Transverse colon (tissue), 4 donors: ENCODE measurements at regions not wholly inside any gene's neighbourhood (a gene's known extent, or its start where the extent isn't known, plus 50 kb on each side); places are given as distances from the start of the nearest gene placed in this dataset.

Experiments used
- DNase-seq: peaks from one replicate; pipeline ENCODE4 v3.0.0-alpha.2; 2019
- H3K27ac ChIP-seq, 4 donors: fragments of 200-600 bp; sonication (generic); 2 replicates each; pipeline ENCODE4 v1.5.1; 2016 to 2018; ENCODE audit warnings: inconsistent platforms in 4 of 4
- H3K27me3 ChIP-seq: fragments of 200-600 bp; sonication (generic); 2 replicates; pipeline ENCODE4 v1.5.1; 2017; ENCODE audit warnings: inconsistent platforms
- H3K36me3 ChIP-seq, 4 donors: fragments of 200-600 bp; sonication (generic); 2 replicates each; pipeline ENCODE4 v1.5.1; 2017 to 2019; ENCODE audit warnings: inconsistent platforms in 4 of 4
- H3K4me1 ChIP-seq, 4 donors: fragments of 200-600 bp; sonication (generic); 2 replicates each; pipeline ENCODE4 v1.5.1; 2017 to 2020; ENCODE audit warnings: inconsistent platforms in 4 of 4
- H3K4me3 ChIP-seq, 4 donors: fragments of 200-600 bp; sonication (generic); 1 replicate in 1 of 4; 2 replicates in 3 of 4; pipeline versions ENCODE4 v1.5.1 to v1.6.1; 2017 to 2019; ENCODE audit warnings: inconsistent platforms in 4 of 4
- H3K9me3 ChIP-seq, 2 donors: fragments of 200-600 bp; sonication (generic); 2 replicates each; pipeline ENCODE4 v1.5.1; 2017 to 2019; ENCODE audit warnings: inconsistent platforms in 2 of 2
- EP300 ChIP-seq: sonication (generic); formaldehyde crosslinking; IDR thresholded peaks from one replicate; pipeline ENCODE4 v1.6.1; 2017; ENCODE audit warnings: antibody characterized with exemption, low read depth
- POLR2A ChIP-seq: fragments of 450-650 bp; IDR thresholded peaks from one replicate; pipeline ENCODE4 v1.6.1; 2016; ENCODE audit warnings: antibody characterized with exemption, mild to moderate bottlenecking, moderate library complexity
- POLR2AphosphoS5 ChIP-seq, 3 donors: sonication (generic); formaldehyde crosslinking; IDR thresholded peaks; one replicate each; pipeline ENCODE4 v1.6.1; 2016; ENCODE audit warnings: antibody characterized with exemption in 3 of 3
- WGBS, 2 donors: methylation state at CpG; one replicate each; pipeline ENCODE4 v1.1.5; 2018; ENCODE audit warnings: low coverage in 1 of 2; 5-methylcytosine and 5-hydroxymethylcytosine counted together
- in situ Hi-C, 4 donors: fragments of 200-750 bp; cut with MboI; loops; one replicate each; pipeline versions ENCODE4 v1.15.0 to v1.15.1; 2017; ENCODE audit warnings: low sequenced_read_pairs in 3 of 4, low pct_ligation_motif_present in 1 of 4, low pct_unique_long_range_greater_than_20kb in 1 of 4
- intact Hi-C: fragments of 100-400 bp; cut with DNase I; formaldehyde crosslinking; loops from one replicate; pipeline ENCODE4 v1.15.1; 2023; ENCODE audit warnings: low total_unique reads
- TF ChIP-seq, protein P1 (sequence below), 5 experiments: fragments of 200-600 bp in 3 of 5; fragments of 450-650 bp in 2 of 5; sonication (generic) in 3 of 5; IDR thresholded peaks; 1 replicate in 2 of 5; 2 replicates in 3 of 5; pipeline ENCODE4 v1.5.1; 2016 to 2017; ENCODE audit warnings: antibody characterized with exemption in 5 of 5, inconsistent platforms in 3 of 5, mild to moderate bottlenecking in 2 of 5, moderate library complexity in 1 of 5

DNA sequence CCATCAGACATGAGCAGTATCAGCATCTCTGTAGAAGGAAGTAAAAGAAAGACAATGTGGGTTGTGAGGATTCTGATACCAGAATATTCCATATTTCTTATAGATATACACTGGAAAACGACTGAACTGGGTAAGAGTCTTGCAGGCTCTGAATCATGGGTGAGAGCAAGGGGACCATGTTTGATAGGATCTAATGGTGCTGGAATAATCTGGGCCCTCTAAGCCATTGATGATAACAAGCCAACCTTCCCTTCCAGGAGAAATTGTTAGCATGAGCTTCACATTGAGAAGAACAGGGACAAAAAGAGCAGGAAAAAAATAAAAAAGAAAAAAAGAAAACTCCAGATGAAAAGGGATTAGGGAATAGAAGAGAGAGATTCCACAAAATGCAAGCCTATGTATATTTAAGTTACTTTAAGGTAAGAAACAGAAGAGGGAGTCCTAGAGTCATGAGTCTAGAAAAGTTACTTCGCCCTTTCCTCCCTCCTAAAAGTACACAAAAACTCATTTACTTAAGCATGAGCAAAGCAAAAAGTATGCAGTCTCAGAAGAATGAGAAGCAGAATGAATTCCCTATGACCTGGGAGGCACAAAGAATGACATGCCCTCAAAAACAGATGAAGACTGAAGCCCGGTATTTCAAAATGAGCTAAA is 181.9 kb downstream of the TMEM26 start:
- Histone ChIP-seq H3K27ac (no peak overlapping the region), H3K9me3 (no peaks in the 10 kb centered on the region), H3K27me3 (no peaks in the 10 kb centered on the region), H3K4me3 (no peak overlapping the region), H3K4me1 (no peaks in the 10 kb centered on the region), H3K36me3 (no peaks in the 10 kb centered on the region)
- TF ChIP-seq, protein P1, sequence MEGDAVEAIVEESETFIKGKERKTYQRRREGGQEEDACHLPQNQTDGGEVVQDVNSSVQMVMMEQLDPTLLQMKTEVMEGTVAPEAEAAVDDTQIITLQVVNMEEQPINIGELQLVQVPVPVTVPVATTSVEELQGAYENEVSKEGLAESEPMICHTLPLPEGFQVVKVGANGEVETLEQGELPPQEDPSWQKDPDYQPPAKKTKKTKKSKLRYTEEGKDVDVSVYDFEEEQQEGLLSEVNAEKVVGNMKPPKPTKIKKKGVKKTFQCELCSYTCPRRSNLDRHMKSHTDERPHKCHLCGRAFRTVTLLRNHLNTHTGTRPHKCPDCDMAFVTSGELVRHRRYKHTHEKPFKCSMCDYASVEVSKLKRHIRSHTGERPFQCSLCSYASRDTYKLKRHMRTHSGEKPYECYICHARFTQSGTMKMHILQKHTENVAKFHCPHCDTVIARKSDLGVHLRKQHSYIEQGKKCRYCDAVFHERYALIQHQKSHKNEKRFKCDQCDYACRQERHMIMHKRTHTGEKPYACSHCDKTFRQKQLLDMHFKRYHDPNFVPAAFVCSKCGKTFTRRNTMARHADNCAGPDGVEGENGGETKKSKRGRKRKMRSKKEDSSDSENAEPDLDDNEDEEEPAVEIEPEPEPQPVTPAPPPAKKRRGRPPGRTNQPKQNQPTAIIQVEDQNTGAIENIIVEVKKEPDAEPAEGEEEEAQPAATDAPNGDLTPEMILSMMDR (IDR thresholded peaks at IDR 0.05): no peak
- TF ChIP-seq EP300 (no peak), POLR2AphosphoS5 (IDR thresholded peaks at IDR 0.05) (no peak), POLR2A (no peak)
- intact Hi-C loops: no loop called here
- 13 to 36% methylated on average over 1 to 3 of the region's 3 CpGs for WGBS, 2 donors
- no peak for DNase-seq
- in situ Hi-C loops: no loop called here

DNA sequence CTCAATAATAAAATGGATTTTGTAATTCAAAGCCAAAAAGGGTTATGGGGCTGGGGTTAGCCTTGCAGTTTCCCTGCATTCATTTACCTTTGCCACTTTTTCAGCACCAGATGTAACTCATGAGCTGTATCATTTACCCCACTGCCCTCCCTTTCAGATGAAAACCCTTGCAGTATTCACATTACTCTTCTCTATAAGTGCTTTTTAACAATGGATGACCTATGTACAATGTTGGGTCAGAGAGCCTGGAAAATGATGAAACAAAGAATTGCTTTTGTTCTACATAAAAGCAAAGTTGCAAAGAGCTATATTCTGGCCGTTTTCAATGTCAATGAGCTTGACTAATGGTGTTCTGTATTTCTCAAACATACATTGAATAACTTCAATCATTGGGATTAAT is 189.7 kb downstream of the TMEM26 start:
- intact Hi-C loops: no loop called here
- in situ Hi-C loops: no loop called here
- Histone ChIP-seq H3K27ac (no peak overlapping the region), H3K36me3 (no peaks in the 10 kb centered on the region), H3K27me3 (no peaks in the 10 kb centered on the region), H3K4me1 (no peaks in the 10 kb centered on the region), H3K4me3 (no peak overlapping the region), H3K9me3 (no peaks in the 10 kb centered on the region)
- WGBS, 2 donors: 38 to 47% methylated on average over 1 of the region's 1 CpG
- TF ChIP-seq, protein P1 (IDR thresholded peaks at IDR 0.05): no peak
- TF ChIP-seq POLR2A (no peak), POLR2AphosphoS5 (IDR thresholded peaks at IDR 0.05) (no peak), EP300 (no peak)
- no peak for DNase-seq

DNA sequence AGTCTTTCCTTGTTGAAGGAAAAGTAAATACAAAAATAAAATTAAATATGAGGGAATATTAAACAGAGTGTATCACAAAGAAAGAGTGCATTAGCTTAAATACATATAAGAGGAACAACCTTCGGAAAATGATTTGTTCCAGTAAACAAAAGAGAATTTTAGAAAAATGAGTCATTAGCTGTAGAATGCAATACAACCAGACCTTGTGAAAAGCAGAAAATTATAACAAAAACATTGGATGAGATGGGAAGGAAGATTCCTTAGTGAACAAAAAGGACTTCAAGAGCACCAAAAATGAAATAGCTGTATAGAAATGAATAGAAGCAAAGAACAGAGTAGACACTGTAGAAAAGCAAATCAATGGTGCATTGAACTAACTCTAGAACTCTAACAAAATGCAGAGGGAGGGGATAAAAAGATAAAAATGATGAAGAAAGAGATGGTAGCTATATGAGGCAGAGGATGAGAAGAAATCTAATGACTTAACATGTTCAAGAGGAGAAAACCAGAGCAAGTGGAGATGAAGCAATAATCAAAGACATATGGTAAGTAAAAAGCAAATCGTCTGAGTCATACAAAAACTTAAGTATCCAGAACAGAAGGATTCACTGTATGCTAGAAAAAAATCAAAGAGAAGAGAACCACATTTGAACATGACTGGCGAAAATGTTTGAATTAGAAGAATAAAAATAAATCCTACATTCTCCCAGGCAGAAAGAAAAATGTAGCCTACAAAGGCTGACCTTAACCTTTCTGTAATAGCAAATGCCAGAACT is 190.5 kb downstream of the TMEM26 start:
- no peaks in the 10 kb centered on the region for H3K9me3 ChIP-seq
- DNase-seq: no peak
- no peaks in the 10 kb centered on the region for H3K27me3 ChIP-seq
- H3K36me3 ChIP-seq: no peaks in the 10 kb centered on the region
- TF ChIP-seq EP300 (no peak), POLR2A (no peak), POLR2AphosphoS5 (IDR thresholded peaks at IDR 0.05) (no peak)
- TF ChIP-seq, protein P1 (IDR thresholded peaks at IDR 0.05): no peak
- in situ Hi-C loops (no loop called here), intact Hi-C loops (no loop called here)
- H3K4me1 ChIP-seq: no peaks in the 10 kb centered on the region
- no peak overlapping the region for H3K27ac ChIP-seq
- WGBS, 2 donors: 69 to 70% methylated on average over 3 of the region's 3 CpGs
- no peak overlapping the region for H3K4me3 ChIP-seq

DNA sequence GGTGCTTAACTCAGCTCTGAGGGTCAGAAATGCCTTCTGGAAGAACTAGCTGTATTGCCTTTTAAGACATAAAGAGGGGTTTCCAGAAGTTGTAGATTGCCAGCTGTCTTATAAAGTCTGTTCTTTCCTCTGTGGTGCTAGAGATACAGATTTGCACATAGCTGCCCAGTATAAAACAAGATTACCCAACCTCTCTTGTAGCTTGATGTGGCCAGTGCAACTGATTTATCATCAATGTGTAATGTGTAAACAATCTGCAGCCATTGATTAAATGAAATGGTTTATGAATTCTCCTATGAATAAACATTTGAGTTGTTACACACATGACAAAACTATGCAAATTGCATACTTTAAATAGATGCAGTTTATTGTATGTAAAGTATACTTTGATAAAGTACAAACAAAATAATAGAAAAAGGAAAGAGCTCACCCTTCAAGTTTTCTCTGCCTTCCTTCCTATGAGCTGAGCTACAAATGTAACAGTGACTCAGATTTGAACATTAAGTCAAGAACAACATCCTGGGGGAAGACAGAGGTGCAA is 195.2 kb downstream of the TMEM26 start:
- in situ Hi-C loops: no loop called here
- Histone ChIP-seq H3K4me3 (no peak overlapping the region), H3K27ac (no peak overlapping the region), H3K27me3 (no peaks in the 10 kb centered on the region), H3K4me1 (no peaks in the 10 kb centered on the region), H3K36me3 (no peaks in the 10 kb centered on the region), H3K9me3 (no peaks in the 10 kb centered on the region)
- no peak for DNase-seq
- intact Hi-C loops: no loop called here
- TF ChIP-seq, protein P1 (IDR thresholded peaks at IDR 0.05): no peak
- TF ChIP-seq POLR2AphosphoS5 (IDR thresholded peaks at IDR 0.05): no peak
- TF ChIP-seq POLR2A: no peak
- TF ChIP-seq EP300: no peak
